ENCODE measurements at regions not wholly inside any gene's neighbourhood (a gene's known extent, or its start where the extent isn't known, plus 50 kb on each side); places are given as distances from the start of the nearest gene placed in this dataset.

GRCh38 chr14:31930493-31931240 lies 146.4 kb upstream of the ARHGAP5 start:
- no peaks in the 10 kb centered on the region for H3K27me3 ChIP-seq
- intact Hi-C loops (cut with DNase I; ENCODE audit: low total_unique reads) = loop anchor here (10.0 kb wide), 1 partner anchor 324 kb away; no protein-coding TSS in a partner anchor
- DNase-seq = no peak
- no peaks in the 10 kb centered on the region for H3K36me3 ChIP-seq (ENCODE audit: low read depth, missing control alignments)
- H3K4me3 ChIP-seq = no peak overlapping the region
- 94 to 96% methylated on average over 3 of the region's 3 CpGs for whole genome bisulfite sequencing, 2 donors
- TF ChIP-seq, protein P1, sequence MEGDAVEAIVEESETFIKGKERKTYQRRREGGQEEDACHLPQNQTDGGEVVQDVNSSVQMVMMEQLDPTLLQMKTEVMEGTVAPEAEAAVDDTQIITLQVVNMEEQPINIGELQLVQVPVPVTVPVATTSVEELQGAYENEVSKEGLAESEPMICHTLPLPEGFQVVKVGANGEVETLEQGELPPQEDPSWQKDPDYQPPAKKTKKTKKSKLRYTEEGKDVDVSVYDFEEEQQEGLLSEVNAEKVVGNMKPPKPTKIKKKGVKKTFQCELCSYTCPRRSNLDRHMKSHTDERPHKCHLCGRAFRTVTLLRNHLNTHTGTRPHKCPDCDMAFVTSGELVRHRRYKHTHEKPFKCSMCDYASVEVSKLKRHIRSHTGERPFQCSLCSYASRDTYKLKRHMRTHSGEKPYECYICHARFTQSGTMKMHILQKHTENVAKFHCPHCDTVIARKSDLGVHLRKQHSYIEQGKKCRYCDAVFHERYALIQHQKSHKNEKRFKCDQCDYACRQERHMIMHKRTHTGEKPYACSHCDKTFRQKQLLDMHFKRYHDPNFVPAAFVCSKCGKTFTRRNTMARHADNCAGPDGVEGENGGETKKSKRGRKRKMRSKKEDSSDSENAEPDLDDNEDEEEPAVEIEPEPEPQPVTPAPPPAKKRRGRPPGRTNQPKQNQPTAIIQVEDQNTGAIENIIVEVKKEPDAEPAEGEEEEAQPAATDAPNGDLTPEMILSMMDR (IDR thresholded peaks at IDR 0.05) = no peak
- no peak for TF ChIP-seq POLR2A (IDR thresholded peaks at IDR 0.05)
- no peak overlapping the region for H3K27ac ChIP-seq
- peaks cover 9% of the 10 kb centered on the region for H3K4me1 ChIP-seq
- no peaks in the 10 kb centered on the region for H3K9me3 ChIP-seq

DNA sequence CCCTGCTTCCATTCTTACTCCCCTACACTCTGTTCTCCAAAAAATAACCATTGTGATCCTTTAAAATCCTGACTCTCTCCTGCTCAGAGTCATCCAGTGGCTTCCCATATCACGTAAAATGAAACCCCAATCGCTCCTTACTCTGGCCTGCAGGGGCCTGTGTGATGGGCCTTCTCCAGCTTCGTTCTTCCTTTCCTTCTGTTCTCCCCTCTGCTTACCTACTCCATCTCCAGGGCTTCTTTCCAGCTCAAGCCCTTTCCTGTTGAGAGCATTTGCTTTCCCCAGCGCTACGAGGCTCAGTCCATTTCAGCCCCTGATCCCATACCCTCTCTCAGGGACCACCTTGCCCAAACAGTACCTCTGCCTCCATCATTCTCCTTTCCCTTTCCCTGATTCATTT lies 144.4 kb upstream of the ARHGAP5 start:
- H3K27me3 ChIP-seq = no peaks in the 10 kb centered on the region
- TF ChIP-seq POLR2A (IDR thresholded peaks at IDR 0.05) = no peak
- TF ChIP-seq, protein P1 (IDR thresholded peaks at IDR 0.05) = no peak
- no peaks in the 10 kb centered on the region for H3K36me3 ChIP-seq (ENCODE audit: low read depth, missing control alignments)
- H3K4me3 ChIP-seq = no peak overlapping the region
- WGBS, 2 donors = 82 to 89% methylated on average over 5 of the region's 5 CpGs
- intact Hi-C loops (cut with DNase I; ENCODE audit: low total_unique reads) = loop anchor here (10.0 kb wide), 1 partner anchor 322 kb away; no protein-coding TSS in a partner anchor
- no peaks in the 10 kb centered on the region for H3K9me3 ChIP-seq
- peaks cover 9% of the 10 kb centered on the region for H3K4me1 ChIP-seq
- DNase-seq = no peak
- no peak overlapping the region for H3K27ac ChIP-seq

DNA sequence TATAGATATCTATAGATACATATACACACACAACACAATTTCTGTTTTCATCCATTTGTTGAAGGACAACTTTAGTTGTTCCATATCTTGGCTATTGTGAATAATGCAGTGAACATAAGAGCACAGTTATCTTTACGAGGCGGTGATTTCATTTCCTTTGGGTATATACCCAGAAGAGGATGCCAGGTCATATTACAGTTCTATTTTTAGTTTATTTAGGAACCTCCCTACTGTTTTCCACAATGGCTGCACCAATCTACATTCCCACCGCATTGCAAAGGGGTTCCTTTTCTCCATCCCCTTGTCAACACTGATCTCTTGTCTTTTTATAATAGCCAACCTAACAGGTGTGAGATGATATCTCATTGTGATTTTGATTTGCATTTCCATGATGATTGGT lies 143.4 kb upstream of the ARHGAP5 start:
- TF ChIP-seq, protein P1 (IDR thresholded peaks at IDR 0.05) = no peak
- TF ChIP-seq POLR2A (IDR thresholded peaks at IDR 0.05) = no peak
- intact Hi-C loops (cut with DNase I; ENCODE audit: low total_unique reads) = loop anchor here (10.0 kb wide), 1 partner anchor 321 kb away; no protein-coding TSS in a partner anchor
- no peaks in the 10 kb centered on the region for H3K9me3 ChIP-seq
- 77 to 80% methylated on average over 3 of the region's 3 CpGs for WGBS, 2 donors
- H3K4me3 ChIP-seq = no peak overlapping the region
- H3K27ac ChIP-seq = no peak overlapping the region
- no peak for DNase-seq
- H3K27me3 ChIP-seq = no peaks in the 10 kb centered on the region
- H3K4me1 ChIP-seq = peaks cover 9% of the 10 kb centered on the region
- no peaks in the 10 kb centered on the region for H3K36me3 ChIP-seq (ENCODE audit: low read depth, missing control alignments)

DNA sequence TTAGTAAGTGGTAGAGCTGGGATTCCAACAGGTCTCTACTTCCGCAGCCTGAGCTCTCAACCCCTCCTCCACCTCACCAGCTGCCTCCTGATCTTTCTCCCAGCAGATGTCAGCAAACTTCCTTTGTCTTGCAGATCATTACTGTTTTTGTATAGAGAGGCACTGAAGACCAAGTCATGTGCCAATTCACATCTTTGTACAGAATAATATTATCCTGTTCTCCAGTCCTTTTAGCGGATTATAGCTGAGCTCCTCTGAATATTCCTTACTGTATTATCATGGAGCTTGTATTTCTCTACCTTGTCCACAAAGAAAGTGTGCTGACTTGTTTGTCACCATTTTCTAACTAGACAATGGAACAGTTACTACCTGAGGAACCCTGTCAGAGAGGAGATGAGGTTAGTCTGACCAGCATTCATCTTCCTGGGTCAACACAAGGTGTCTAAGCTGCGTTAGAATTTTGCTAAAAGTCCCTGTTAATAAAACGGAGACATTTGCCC lies 142.3 kb upstream of the ARHGAP5 start:
- Histone ChIP-seq H3K27me3 (no peaks in the 10 kb centered on the region), H3K4me3 (no peak overlapping the region), H3K27ac (no peak overlapping the region), H3K9me3 (no peaks in the 10 kb centered on the region), H3K36me3 (ENCODE audit: low read depth, missing control alignments) (no peaks in the 10 kb centered on the region), H3K4me1 (peaks cover 9% of the 10 kb centered on the region)
- peak; percentile 72 for DNase-seq
- WGBS, 2 donors = 53 to 55% methylated on average over 4 of the region's 4 CpGs
- intact Hi-C loops (cut with DNase I; ENCODE audit: low total_unique reads) = loop anchor here (10.0 kb wide), 1 partner anchor 320 kb away; no protein-coding TSS in a partner anchor
- no peak for TF ChIP-seq POLR2A (IDR thresholded peaks at IDR 0.05)
- TF ChIP-seq, protein P1 (IDR thresholded peaks at IDR 0.05) = peak; percentile 38 to 57 (median 47)
